Neuronal stem cell (in vitro differentiated cells): ENCODE measurements at regions not wholly inside any gene's neighbourhood (a gene's known extent, or its start where the extent isn't known, plus 50 kb on each side); places are given as distances from the start of the nearest gene placed in this dataset.

Source experiments
- DNase-seq: peaks from one replicate; pipeline ENCODE4 v3.0.0-alpha.2; 2013; ENCODE audit warnings: low spot score
- H2AFZ ChIP-seq: one replicate; pipeline ENCODE4 v1.6.1; 2013; ENCODE audit warnings: mild to moderate bottlenecking, low read length, inconsistent platforms
- H2AK5ac ChIP-seq: 2 replicates; pipeline ENCODE4 v1.6.1; 2013; ENCODE audit warnings: low read depth, mild to moderate bottlenecking, inconsistent platforms, low read length, moderate library complexity, mixed read lengths
- H2BK120ac ChIP-seq: 2 replicates; pipeline ENCODE4 v1.6.1; 2013; ENCODE audit warnings: low read depth, mild to moderate bottlenecking, inconsistent platforms, low read length, moderate library complexity, mixed read lengths
- H2BK12ac ChIP-seq: one replicate; pipeline ENCODE4 v1.6.1; 2013; ENCODE audit warnings: low read length, inconsistent platforms
- H2BK15ac ChIP-seq: 2 replicates; pipeline ENCODE4 v1.6.1; 2013; ENCODE audit warnings: mild to moderate bottlenecking, low read length, inconsistent platforms, mixed read lengths
- H2BK5ac ChIP-seq: one replicate; pipeline ENCODE4 v1.6.1; 2013; ENCODE audit warnings: inconsistent platforms, mild to moderate bottlenecking, low read length, moderate library complexity
- H3K14ac ChIP-seq: one replicate; pipeline ENCODE4 v1.6.1; 2013; ENCODE audit warnings: low read length, inconsistent platforms
- H3K18ac ChIP-seq: 2 replicates; pipeline ENCODE4 v1.6.1; 2013; ENCODE audit warnings: low read length, inconsistent platforms
- H3K23ac ChIP-seq: 2 replicates; pipeline ENCODE4 v1.6.1; 2013; ENCODE audit warnings: low read depth, mild to moderate bottlenecking, mixed read lengths, low read length, inconsistent platforms; ENCODE audit not compliant: poor library complexity
- H3K27ac ChIP-seq: replicated peaks from 3 replicates; pipeline ENCODE4 v1.5.1; 2013; ENCODE audit warnings: low read length, inconsistent platforms
- H3K27me3 ChIP-seq, 3 experiments: 2 replicates each; pipeline ENCODE4 v1.6.1; 2013; ENCODE audit warnings: low read length in 3 of 3, mild to moderate bottlenecking in 2 of 3, inconsistent platforms in 1 of 3, low read depth in 1 of 3, mixed read lengths in 1 of 3, moderate library complexity in 1 of 3; ENCODE audit not compliant: control insufficient read depth in 3 of 3, insufficient read depth in 3 of 3
- H3K36me3 ChIP-seq, 2 donors: replicated peaks in 1 of 2; 2 replicates each; pipeline ENCODE4 v1.6.1; 2013; ENCODE audit warnings: low read length in 2 of 2; ENCODE audit not compliant: control insufficient read depth in 2 of 2, insufficient read depth in 2 of 2
- H3K4ac ChIP-seq: 2 replicates; pipeline ENCODE4 v1.6.1; 2013; ENCODE audit warnings: inconsistent platforms, mild to moderate bottlenecking, low read length, moderate library complexity
- H3K4me1 ChIP-seq, 2 donors: 1 replicate in 1 of 2; 2 replicates in 1 of 2; pipeline ENCODE4 v1.6.1; 2013; ENCODE audit warnings: low read length in 2 of 2, low read depth in 1 of 2; ENCODE audit not compliant: control insufficient read depth in 2 of 2, insufficient read depth in 1 of 2
- H3K4me2 ChIP-seq: one replicate; pipeline ENCODE4 v1.6.1; 2013; ENCODE audit warnings: mild to moderate bottlenecking, low read length, inconsistent platforms; ENCODE audit not compliant: insufficient read depth, poor library complexity, severe bottlenecking
- H3K4me3 ChIP-seq, 2 donors: 2 replicates each; pipeline ENCODE4 v1.5.1; 2013; ENCODE audit warnings: low read length in 2 of 2, mild to moderate bottlenecking in 2 of 2, inconsistent platforms in 1 of 2, moderate library complexity in 1 of 2
- H3K79me1 ChIP-seq: one replicate; pipeline ENCODE4 v1.6.1; 2013; ENCODE audit warnings: low read depth, mild to moderate bottlenecking, inconsistent platforms, low read length, moderate library complexity
- H3K9ac ChIP-seq: one replicate; pipeline ENCODE4 v1.6.1; 2013; ENCODE audit warnings: mild to moderate bottlenecking, low read depth, low read length, inconsistent platforms; ENCODE audit not compliant: poor library complexity
- H3K9me3 ChIP-seq, 2 donors: replicated peaks in 1 of 2; 2 replicates each; pipeline versions ENCODE3 to v1.6.1; 2013; ENCODE audit warnings: low read length in 2 of 2, mild to moderate bottlenecking in 2 of 2, inconsistent platforms in 1 of 2, low read depth in 1 of 2, mixed read lengths in 1 of 2, moderate library complexity in 1 of 2; ENCODE audit not compliant: control insufficient read depth in 2 of 2, insufficient read depth in 1 of 2
- H4K8ac ChIP-seq: one replicate; pipeline ENCODE4 v1.6.1; 2013; ENCODE audit warnings: low read depth, mild to moderate bottlenecking, inconsistent platforms, low read length, moderate library complexity
- H4K91ac ChIP-seq: one replicate; pipeline ENCODE4 v1.6.1; 2013; ENCODE audit warnings: low read length, low read depth, mild to moderate bottlenecking, inconsistent platforms; ENCODE audit not compliant: poor library complexity
- WGBS, 2 donors: extraction: QIAGEN DNeasy Blood & Tissue Kit; methylation state at CpG; one replicate each; pipeline ENCODE4 v1.1.7; 2013; ENCODE audit warnings: missing lambda C conversion rate in 2 of 2, mixed read lengths in 1 of 2; ENCODE audit not compliant: insufficient read length in 2 of 2, insufficient replicate concordance in 1 of 2; ENCODE audit errors: extremely low coverage in 2 of 2; 5-methylcytosine and 5-hydroxymethylcytosine counted together

DNA sequence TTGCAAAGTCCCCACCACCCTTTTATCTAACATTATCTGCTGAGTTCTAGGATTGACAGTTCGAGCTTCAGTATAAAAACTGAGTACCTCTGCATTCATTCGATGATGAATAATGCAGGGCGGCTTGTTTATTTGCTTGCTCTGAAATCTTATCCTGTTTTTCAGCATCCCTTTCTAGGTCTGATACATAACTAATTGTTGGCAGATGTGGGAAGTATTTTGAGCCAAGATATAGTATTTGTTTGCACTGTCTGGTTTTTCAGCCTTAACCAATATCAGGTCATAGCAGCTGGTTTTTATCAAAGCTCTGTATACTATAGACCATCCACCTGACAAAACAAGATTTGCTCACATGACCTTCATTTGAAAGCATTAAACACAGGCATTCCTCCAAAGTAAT lies 161.4 kb downstream of the TFEC start:
- Histone ChIP-seq H3K4me1 (no peaks in the 10 kb centered on the region), H3K18ac (no peak overlapping the region), H2AFZ (no peak overlapping the region), H3K9me3 (no peaks in the 10 kb centered on the region), H3K23ac (no peak overlapping the region), H3K4ac (no peak overlapping the region), H4K8ac (no peak overlapping the region), H3K27me3 (no peaks in the 10 kb centered on the region), H2BK120ac (no peak overlapping the region), H4K91ac (no peak overlapping the region), H3K79me1 (no peaks in the 10 kb centered on the region), H2BK12ac (no peak overlapping the region), H3K14ac (no peak overlapping the region), H2BK5ac (no peak overlapping the region), H2BK15ac (no peak overlapping the region), H3K4me2 (no peak overlapping the region), H3K9ac (no peak overlapping the region), H2AK5ac (no peak overlapping the region), H3K4me3 (no peak overlapping the region), H3K27ac (no peak overlapping the region), H3K36me3 (no peaks in the 10 kb centered on the region)
- WGBS, 2 donors, result no CpG with 5 or more reads among the region's 3 CpGs
- DNase-seq, result no peak

DNA sequence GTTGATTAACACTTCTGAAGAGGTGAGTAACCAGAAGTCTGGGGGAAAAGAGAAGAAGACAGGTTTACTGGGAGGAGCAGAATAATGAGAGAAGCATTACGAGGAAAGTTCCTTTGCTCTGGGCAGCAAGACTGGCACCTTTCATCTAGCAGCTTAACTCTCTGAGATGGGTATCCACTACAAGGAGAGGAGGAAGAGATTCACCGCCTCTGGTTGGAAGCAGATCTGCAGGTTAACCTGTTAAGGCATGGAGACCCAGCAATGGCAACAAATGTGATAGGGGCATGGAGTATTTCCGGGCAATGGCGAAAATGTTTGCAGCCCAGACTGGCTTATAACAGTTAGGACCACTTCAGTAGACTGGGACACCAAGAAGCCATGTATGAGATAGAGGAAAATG lies 162.2 kb downstream of the TFEC start:
- no CpG with 5 or more reads among the region's 4 CpGs for WGBS, 2 donors
- Histone ChIP-seq H3K4me1 (no peaks in the 10 kb centered on the region), H2BK12ac (no peak overlapping the region), H3K79me1 (no peaks in the 10 kb centered on the region), H3K23ac (no peak overlapping the region), H4K91ac (no peak overlapping the region), H2AK5ac (no peak overlapping the region), H3K9me3 (no peaks in the 10 kb centered on the region), H4K8ac (no peak overlapping the region), H3K4ac (no peak overlapping the region), H3K4me3 (no peak overlapping the region), H2BK120ac (no peak overlapping the region), H3K9ac (no peak overlapping the region), H3K27ac (no peak overlapping the region), H2BK5ac (no peak overlapping the region), H3K14ac (no peak overlapping the region), H2BK15ac (no peak overlapping the region), H3K4me2 (no peak overlapping the region), H2AFZ (no peak overlapping the region), H3K36me3 (no peaks in the 10 kb centered on the region), H3K27me3 (no peaks in the 10 kb centered on the region), H3K18ac (no peak overlapping the region)
- no peak for DNase-seq

DNA sequence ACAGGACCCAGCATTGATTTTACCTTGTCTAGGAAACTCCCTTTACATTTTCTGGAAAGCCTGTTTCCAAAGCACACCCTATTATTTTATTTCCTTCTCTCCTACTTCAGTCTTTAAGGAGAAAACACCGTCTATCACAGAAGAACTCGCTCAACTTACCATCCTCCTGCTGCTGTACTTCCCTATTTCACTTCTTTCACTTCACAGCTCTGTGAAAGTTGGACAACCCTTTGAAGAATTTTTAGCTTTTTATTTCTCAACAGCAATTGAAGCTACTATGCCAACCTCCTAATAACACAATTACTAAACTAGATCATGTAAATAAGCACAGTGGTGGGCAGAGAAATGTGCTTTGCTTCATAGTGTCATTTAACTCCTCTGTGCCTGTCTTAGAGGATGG lies 166.5 kb downstream of the TFEC start:
- Histone ChIP-seq H2AFZ (no peak overlapping the region), H2BK12ac (no peak overlapping the region), H3K79me1 (no peaks in the 10 kb centered on the region), H3K4ac (no peak overlapping the region), H2BK15ac (no peak overlapping the region), H3K4me1 (no peaks in the 10 kb centered on the region), H3K4me2 (no peak overlapping the region), H3K9me3 (no peaks in the 10 kb centered on the region), H3K27me3 (no peaks in the 10 kb centered on the region), H2AK5ac (no peak overlapping the region), H3K23ac (no peak overlapping the region), H3K9ac (no peak overlapping the region), H2BK120ac (no peak overlapping the region), H2BK5ac (no peak overlapping the region), H3K27ac (no peak overlapping the region), H3K4me3 (no peak overlapping the region), H4K8ac (no peak overlapping the region), H4K91ac (no peak overlapping the region), H3K36me3 (no peaks in the 10 kb centered on the region), H3K14ac (no peak overlapping the region), H3K18ac (no peak overlapping the region)
- DNase-seq, result no peak
- WGBS, 2 donors, result no CpG with 5 or more reads among the region's 2 CpGs

DNA sequence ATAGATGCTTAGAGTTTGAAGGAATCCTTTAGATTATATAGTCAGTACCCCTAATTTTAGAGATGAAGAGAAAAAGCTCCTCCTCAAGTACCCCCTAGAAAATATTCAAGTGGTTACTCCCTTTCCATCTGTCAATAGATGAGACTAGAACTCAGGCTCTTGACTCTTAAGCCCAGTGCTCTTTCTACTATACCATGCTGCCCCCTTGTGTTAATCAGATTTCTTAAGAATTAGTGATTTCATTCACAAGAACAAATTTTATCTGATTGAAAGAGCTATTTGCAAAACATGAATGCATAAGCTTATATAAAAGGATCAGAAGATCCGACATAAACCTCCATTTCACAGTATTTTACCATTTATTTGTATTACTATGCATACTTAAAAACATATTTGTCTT lies 179.3 kb downstream of the TFEC start:
- H2BK120ac ChIP-seq, result no peak overlapping the region
- no peak overlapping the region for H3K18ac ChIP-seq
- H2AK5ac ChIP-seq, result no peak overlapping the region
- no peak overlapping the region for H4K91ac ChIP-seq
- no peak overlapping the region for H3K9ac ChIP-seq
- H4K8ac ChIP-seq, result no peak overlapping the region
- peak; percentile 27 for DNase-seq
- no peak overlapping the region for H2BK5ac ChIP-seq
- H3K23ac ChIP-seq, result no peak overlapping the region
- H3K4me1 ChIP-seq, result no peaks in the 10 kb centered on the region
- no CpG with 5 or more reads among the region's 1 CpG for WGBS, 2 donors
- no peaks in the 10 kb centered on the region for H3K27me3 ChIP-seq
- no peak overlapping the region for H3K4me2 ChIP-seq
- H3K4me3 ChIP-seq, result no peak overlapping the region
- no peaks in the 10 kb centered on the region for H3K79me1 ChIP-seq
- H3K14ac ChIP-seq, result no peak overlapping the region
- H2BK15ac ChIP-seq, result no peak overlapping the region
- no peak overlapping the region for H3K27ac ChIP-seq
- H3K9me3 ChIP-seq, result no peaks in the 10 kb centered on the region
- no peak overlapping the region for H2AFZ ChIP-seq
- H3K36me3 ChIP-seq, result no peaks in the 10 kb centered on the region
- H2BK12ac ChIP-seq, result no peak overlapping the region
- H3K4ac ChIP-seq, result no peak overlapping the region
